Astrocyte (in vitro differentiated cells and primary cell): ENCODE measurements at regions not wholly inside any gene's neighbourhood (a gene's known extent, or its start where the extent isn't known, plus 50 kb on each side); places are given as distances from the start of the nearest gene placed in this dataset.

Experiments used
- DNase-seq: peaks from one replicate; pipeline ENCODE4 v3.0.0-alpha.2; 2010; ENCODE audit warnings: low read depth
- FAIRE-seq: peaks from 2 replicates; lab custom pipeline; 2011; peaks lifted over from hg19 to GRCh38; lab: Jason Lieb, UNC
- H2AFZ ChIP-seq: 2 replicates; pipeline ENCODE4 v1.6.0; 2012; ENCODE audit warnings: low read depth, low read length, inconsistent platforms
- H3K27ac ChIP-seq: 2 replicates; pipeline ENCODE4 v1.5.1; 2011; ENCODE audit warnings: low read depth, low read length, inconsistent platforms
- H3K27me3 ChIP-seq: 2 replicates; pipeline ENCODE4 v1.6.0; 2011; ENCODE audit warnings: low read length, inconsistent platforms; ENCODE audit not compliant: insufficient read depth
- H3K36me3 ChIP-seq: 2 replicates; pipeline ENCODE4 v1.5.1; 2011; ENCODE audit warnings: low read length, inconsistent platforms; ENCODE audit not compliant: insufficient read depth
- H3K4me1 ChIP-seq: 2 replicates; pipeline ENCODE4 v1.5.1; 2011; ENCODE audit warnings: low read length, inconsistent platforms; ENCODE audit not compliant: insufficient read depth
- H3K4me2 ChIP-seq: 2 replicates; pipeline ENCODE4 v1.6.0; 2012; ENCODE audit warnings: low read length, inconsistent platforms
- H3K4me3 ChIP-seq: 2 replicates; pipeline ENCODE4 v1.5.1; 2011; ENCODE audit warnings: low read depth, mild to moderate bottlenecking, low read length, inconsistent platforms; ENCODE audit not compliant: insufficient read depth
- H3K79me2 ChIP-seq: 2 replicates; pipeline ENCODE4 v1.6.0; 2012; ENCODE audit warnings: mild to moderate bottlenecking, low read length, inconsistent platforms; ENCODE audit not compliant: insufficient read depth
- H3K9ac ChIP-seq: 2 replicates; pipeline ENCODE4 v1.6.0; 2012; ENCODE audit warnings: mild to moderate bottlenecking, low read length, inconsistent platforms
- H3K9me3 ChIP-seq: 2 replicates; pipeline ENCODE4 v1.5.1; 2012; ENCODE audit warnings: low read depth, mild to moderate bottlenecking, low read length, inconsistent platforms; ENCODE audit not compliant: insufficient read depth
- H4K20me1 ChIP-seq: 2 replicates; pipeline ENCODE4 v1.6.0; 2012; ENCODE audit warnings: low read length, inconsistent platforms; ENCODE audit not compliant: insufficient read depth
- H3K27ac Mint-ChIP-seq: one replicate; pipeline ENCODE4 v1.8.0; 2021; ENCODE audit warnings: mild to moderate bottlenecking, mixed read lengths; ENCODE audit not compliant: unreplicated experiment
- H3K27me3 Mint-ChIP-seq: one replicate; pipeline ENCODE4 v1.8.0; 2021; ENCODE audit warnings: low read depth, mixed read lengths; ENCODE audit not compliant: unreplicated experiment
- H3K36me3 Mint-ChIP-seq: one replicate; pipeline ENCODE4 v1.8.0; 2021; ENCODE audit warnings: low read depth, mixed read lengths; ENCODE audit not compliant: unreplicated experiment
- H3K4me1 Mint-ChIP-seq: one replicate; pipeline ENCODE4 v1.8.0; 2021; ENCODE audit warnings: low read depth, mixed read lengths; ENCODE audit not compliant: unreplicated experiment
- H3K4me3 Mint-ChIP-seq: one replicate; pipeline ENCODE4 v1.8.0; 2021; ENCODE audit warnings: mild to moderate bottlenecking, moderate library complexity, mixed read lengths; ENCODE audit not compliant: unreplicated experiment
- H3K9me3 Mint-ChIP-seq: one replicate; pipeline ENCODE4 v1.8.0; 2021; ENCODE audit warnings: mild to moderate bottlenecking, mixed read lengths; ENCODE audit not compliant: unreplicated experiment
- EZH2 ChIP-seq: IDR thresholded peaks from 2 replicates; pipeline ENCODE4 v1.6.1; 2012; ENCODE audit warnings: mild to moderate bottlenecking, low read length, inconsistent platforms; ENCODE audit not compliant: insufficient read depth
- TF ChIP-seq, protein P1 (sequence below): IDR thresholded peaks from 2 replicates; pipeline ENCODE4 v1.5.1; 2011; ENCODE audit warnings: low read depth, mild to moderate bottlenecking, inconsistent platforms, low read length, moderate library complexity; ENCODE audit not compliant: insufficient read depth

DNA sequence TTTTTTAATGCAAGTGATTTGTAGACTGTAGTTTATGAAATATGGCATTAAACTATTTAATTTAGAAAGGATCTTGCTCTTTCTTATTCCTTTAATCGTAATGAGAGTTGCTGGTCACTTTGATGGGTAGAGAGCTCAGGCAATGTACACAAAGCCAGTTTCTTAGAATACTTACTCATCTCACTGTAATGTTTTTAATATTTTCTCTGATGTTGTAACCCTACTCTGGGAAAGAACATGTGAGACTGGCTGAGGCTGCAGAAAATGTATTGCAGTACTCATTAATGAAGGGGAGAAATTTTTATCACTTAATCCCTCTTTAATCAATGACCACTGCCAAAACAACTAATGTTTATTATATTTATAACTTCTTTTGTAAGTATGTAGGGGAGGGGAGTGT, 479.4 kb upstream of the KCNMB2 start:
- no peak for DNase-seq
- Mint-ChIP-seq H3K36me3 (no peaks in the 10 kb centered on the region), H3K4me3 (no peak overlapping the region), H3K9me3 (no peaks in the 10 kb centered on the region), H3K27me3 (no peaks in the 10 kb centered on the region), H3K27ac (no peak overlapping the region), H3K4me1 (no peaks in the 10 kb centered on the region)
- Histone ChIP-seq H3K36me3 (no peaks in the 10 kb centered on the region), H3K27me3 (no peaks in the 10 kb centered on the region), H3K9me3 (no peaks in the 10 kb centered on the region), H3K27ac (no peak overlapping the region), H3K79me2 (no peaks in the 10 kb centered on the region), H3K9ac (no peak overlapping the region), H3K4me3 (no peak overlapping the region), H2AFZ (no peak overlapping the region), H3K4me1 (no peaks in the 10 kb centered on the region), H4K20me1 (no peaks in the 10 kb centered on the region), H3K4me2 (no peak overlapping the region)
- no peak for TF ChIP-seq EZH2
- TF ChIP-seq, protein P1, sequence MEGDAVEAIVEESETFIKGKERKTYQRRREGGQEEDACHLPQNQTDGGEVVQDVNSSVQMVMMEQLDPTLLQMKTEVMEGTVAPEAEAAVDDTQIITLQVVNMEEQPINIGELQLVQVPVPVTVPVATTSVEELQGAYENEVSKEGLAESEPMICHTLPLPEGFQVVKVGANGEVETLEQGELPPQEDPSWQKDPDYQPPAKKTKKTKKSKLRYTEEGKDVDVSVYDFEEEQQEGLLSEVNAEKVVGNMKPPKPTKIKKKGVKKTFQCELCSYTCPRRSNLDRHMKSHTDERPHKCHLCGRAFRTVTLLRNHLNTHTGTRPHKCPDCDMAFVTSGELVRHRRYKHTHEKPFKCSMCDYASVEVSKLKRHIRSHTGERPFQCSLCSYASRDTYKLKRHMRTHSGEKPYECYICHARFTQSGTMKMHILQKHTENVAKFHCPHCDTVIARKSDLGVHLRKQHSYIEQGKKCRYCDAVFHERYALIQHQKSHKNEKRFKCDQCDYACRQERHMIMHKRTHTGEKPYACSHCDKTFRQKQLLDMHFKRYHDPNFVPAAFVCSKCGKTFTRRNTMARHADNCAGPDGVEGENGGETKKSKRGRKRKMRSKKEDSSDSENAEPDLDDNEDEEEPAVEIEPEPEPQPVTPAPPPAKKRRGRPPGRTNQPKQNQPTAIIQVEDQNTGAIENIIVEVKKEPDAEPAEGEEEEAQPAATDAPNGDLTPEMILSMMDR, result no peak
- FAIRE-seq, result no peak

DNA sequence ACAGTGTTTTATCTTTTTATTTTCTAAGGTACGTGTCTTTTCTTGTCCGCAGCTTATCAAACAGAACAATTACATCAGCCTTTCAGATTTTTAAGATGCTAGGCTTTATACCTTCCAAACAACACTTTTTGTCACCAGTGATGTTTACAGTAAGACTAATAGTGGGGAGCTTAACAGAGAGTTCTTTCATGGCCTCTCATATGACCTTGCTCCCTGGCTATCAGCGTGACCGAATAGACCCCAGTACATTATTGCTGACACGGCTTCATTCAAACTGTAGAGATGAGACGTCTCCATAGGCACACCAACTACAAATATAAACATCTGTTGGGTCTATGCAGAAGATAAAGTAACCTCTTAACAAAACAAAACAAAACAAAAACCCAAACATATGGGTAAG, 477.6 kb upstream of the KCNMB2 start:
- no peak for TF ChIP-seq EZH2
- TF ChIP-seq, protein P1, result no peak
- H3K27me3 ChIP-seq, result no peaks in the 10 kb centered on the region
- H2AFZ ChIP-seq, result no peak overlapping the region
- FAIRE-seq, result peak; percentile 73
- Mint-ChIP-seq H3K4me1 (no peaks in the 10 kb centered on the region), H3K4me3 (no peak overlapping the region), H3K27ac (no peak overlapping the region), H3K36me3 (no peaks in the 10 kb centered on the region), H3K9me3 (no peaks in the 10 kb centered on the region), H3K27me3 (no peaks in the 10 kb centered on the region)
- H4K20me1 ChIP-seq, result no peaks in the 10 kb centered on the region
- no peak for DNase-seq
- no peak overlapping the region for H3K4me3 ChIP-seq
- H3K79me2 ChIP-seq, result no peaks in the 10 kb centered on the region
- H3K9ac ChIP-seq, result no peak overlapping the region
- H3K27ac ChIP-seq, result no peak overlapping the region
- no peaks in the 10 kb centered on the region for H3K36me3 ChIP-seq
- no peak overlapping the region for H3K4me2 ChIP-seq
- no peaks in the 10 kb centered on the region for H3K9me3 ChIP-seq
- H3K4me1 ChIP-seq, result no peaks in the 10 kb centered on the region

DNA sequence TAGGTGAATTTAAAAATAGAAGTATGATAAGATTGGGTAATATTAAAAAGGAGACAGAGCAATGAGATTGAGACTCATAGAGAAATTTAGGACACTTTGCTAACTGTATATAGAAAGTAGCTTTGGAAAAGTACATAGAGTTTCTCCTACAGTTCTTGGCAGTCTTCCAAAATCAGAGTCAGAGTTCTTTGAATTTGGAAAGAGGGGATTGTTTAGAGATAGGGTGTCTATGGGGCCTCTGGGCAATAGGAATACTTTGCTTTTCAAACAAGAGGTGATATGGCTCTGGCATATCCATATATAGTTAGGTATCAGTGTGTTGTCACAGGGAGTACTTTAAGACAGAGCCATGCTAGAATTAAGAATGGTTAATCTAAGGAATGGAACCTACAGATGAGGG, 477.1 kb upstream of the KCNMB2 start:
- H4K20me1 ChIP-seq, result no peaks in the 10 kb centered on the region
- H3K9me3 Mint-ChIP-seq, result no peaks in the 10 kb centered on the region
- H3K27me3 Mint-ChIP-seq, result no peaks in the 10 kb centered on the region
- no peaks in the 10 kb centered on the region for H3K4me1 ChIP-seq
- DNase-seq (no peak), FAIRE-seq (no peak)
- H2AFZ ChIP-seq, result no peak overlapping the region
- H3K4me3 Mint-ChIP-seq, result no peak overlapping the region
- H3K27ac Mint-ChIP-seq, result no peak overlapping the region
- TF ChIP-seq EZH2, result no peak
- TF ChIP-seq, protein P1, result no peak
- H3K9ac ChIP-seq, result no peak overlapping the region
- no peaks in the 10 kb centered on the region for H3K36me3 ChIP-seq
- no peak overlapping the region for H3K4me2 ChIP-seq
- H3K27ac ChIP-seq, result no peak overlapping the region
- H3K4me1 Mint-ChIP-seq, result no peaks in the 10 kb centered on the region
- no peaks in the 10 kb centered on the region for H3K36me3 Mint-ChIP-seq
- H3K79me2 ChIP-seq, result no peaks in the 10 kb centered on the region
- no peak overlapping the region for H3K4me3 ChIP-seq
- H3K27me3 ChIP-seq, result no peaks in the 10 kb centered on the region
- no peaks in the 10 kb centered on the region for H3K9me3 ChIP-seq
